Astrocyte (in vitro differentiated cells and primary cell): ENCODE measurements at regions not wholly inside any gene's neighbourhood (a gene's known extent, or its start where the extent isn't known, plus 50 kb on each side); places are given as distances from the start of the nearest gene placed in this dataset.

Experiments
- DNase-seq: peaks from one replicate; pipeline ENCODE4 v3.0.0-alpha.2; 2010; ENCODE audit warnings: low read depth
- FAIRE-seq: peaks from 2 replicates; lab custom pipeline; 2011; peaks lifted over from hg19 to GRCh38; lab: Jason Lieb, UNC
- H2AFZ ChIP-seq: 2 replicates; pipeline ENCODE4 v1.6.0; 2012; ENCODE audit warnings: low read depth, low read length, inconsistent platforms
- H3K27ac ChIP-seq: 2 replicates; pipeline ENCODE4 v1.5.1; 2011; ENCODE audit warnings: low read depth, low read length, inconsistent platforms
- H3K27me3 ChIP-seq: 2 replicates; pipeline ENCODE4 v1.6.0; 2011; ENCODE audit warnings: low read length, inconsistent platforms; ENCODE audit not compliant: insufficient read depth
- H3K36me3 ChIP-seq: 2 replicates; pipeline ENCODE4 v1.5.1; 2011; ENCODE audit warnings: low read length, inconsistent platforms; ENCODE audit not compliant: insufficient read depth
- H3K4me1 ChIP-seq: 2 replicates; pipeline ENCODE4 v1.5.1; 2011; ENCODE audit warnings: low read length, inconsistent platforms; ENCODE audit not compliant: insufficient read depth
- H3K4me2 ChIP-seq: 2 replicates; pipeline ENCODE4 v1.6.0; 2012; ENCODE audit warnings: low read length, inconsistent platforms
- H3K4me3 ChIP-seq: 2 replicates; pipeline ENCODE4 v1.5.1; 2011; ENCODE audit warnings: low read depth, mild to moderate bottlenecking, low read length, inconsistent platforms; ENCODE audit not compliant: insufficient read depth
- H3K79me2 ChIP-seq: 2 replicates; pipeline ENCODE4 v1.6.0; 2012; ENCODE audit warnings: mild to moderate bottlenecking, low read length, inconsistent platforms; ENCODE audit not compliant: insufficient read depth
- H3K9ac ChIP-seq: 2 replicates; pipeline ENCODE4 v1.6.0; 2012; ENCODE audit warnings: mild to moderate bottlenecking, low read length, inconsistent platforms
- H3K9me3 ChIP-seq: 2 replicates; pipeline ENCODE4 v1.5.1; 2012; ENCODE audit warnings: low read depth, mild to moderate bottlenecking, low read length, inconsistent platforms; ENCODE audit not compliant: insufficient read depth
- H4K20me1 ChIP-seq: 2 replicates; pipeline ENCODE4 v1.6.0; 2012; ENCODE audit warnings: low read length, inconsistent platforms; ENCODE audit not compliant: insufficient read depth
- H3K27ac Mint-ChIP-seq: one replicate; pipeline ENCODE4 v1.8.0; 2021; ENCODE audit warnings: mild to moderate bottlenecking, mixed read lengths; ENCODE audit not compliant: unreplicated experiment
- H3K27me3 Mint-ChIP-seq: one replicate; pipeline ENCODE4 v1.8.0; 2021; ENCODE audit warnings: low read depth, mixed read lengths; ENCODE audit not compliant: unreplicated experiment
- H3K36me3 Mint-ChIP-seq: one replicate; pipeline ENCODE4 v1.8.0; 2021; ENCODE audit warnings: low read depth, mixed read lengths; ENCODE audit not compliant: unreplicated experiment
- H3K4me1 Mint-ChIP-seq: one replicate; pipeline ENCODE4 v1.8.0; 2021; ENCODE audit warnings: low read depth, mixed read lengths; ENCODE audit not compliant: unreplicated experiment
- H3K4me3 Mint-ChIP-seq: one replicate; pipeline ENCODE4 v1.8.0; 2021; ENCODE audit warnings: mild to moderate bottlenecking, moderate library complexity, mixed read lengths; ENCODE audit not compliant: unreplicated experiment
- H3K9me3 Mint-ChIP-seq: one replicate; pipeline ENCODE4 v1.8.0; 2021; ENCODE audit warnings: mild to moderate bottlenecking, mixed read lengths; ENCODE audit not compliant: unreplicated experiment
- EZH2 ChIP-seq: IDR thresholded peaks from 2 replicates; pipeline ENCODE4 v1.6.1; 2012; ENCODE audit warnings: mild to moderate bottlenecking, low read length, inconsistent platforms; ENCODE audit not compliant: insufficient read depth
- TF ChIP-seq, protein P1 (sequence below): IDR thresholded peaks from 2 replicates; pipeline ENCODE4 v1.5.1; 2011; ENCODE audit warnings: low read depth, mild to moderate bottlenecking, inconsistent platforms, low read length, moderate library complexity; ENCODE audit not compliant: insufficient read depth

DNA sequence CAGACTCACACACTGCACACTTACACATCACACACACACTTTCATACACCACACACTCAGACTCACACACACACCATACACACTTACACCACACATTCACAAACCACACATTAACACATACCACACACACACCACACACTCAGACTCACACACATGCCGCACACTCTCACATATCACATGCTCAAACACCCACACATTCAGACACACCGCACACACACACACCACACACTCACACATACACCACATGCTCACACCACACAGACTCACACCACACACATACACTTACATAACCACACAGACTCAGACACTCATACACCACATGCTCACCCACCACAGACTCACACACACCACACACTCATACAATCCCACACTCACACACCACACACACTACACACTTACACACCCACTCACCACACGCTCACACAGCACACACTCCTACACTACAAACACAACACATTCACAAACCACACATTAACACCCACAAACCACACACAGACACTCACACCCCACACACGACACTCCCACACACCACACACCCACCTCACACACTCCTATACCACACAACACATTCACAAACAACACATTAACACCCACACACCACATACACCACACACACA is 125.4 kb downstream of the EVX1 start:
- Histone ChIP-seq H3K27me3 (peaks cover 3% of the 10 kb centered on the region), H3K27ac (no peak overlapping the region), H3K4me1 (no peaks in the 10 kb centered on the region), H3K4me2 (no peak overlapping the region), H3K4me3 (no peak overlapping the region), H2AFZ (no peak overlapping the region), H3K79me2 (no peaks in the 10 kb centered on the region), H4K20me1 (no peaks in the 10 kb centered on the region), H3K9ac (no peak overlapping the region), H3K9me3 (no peaks in the 10 kb centered on the region), H3K36me3 (no peaks in the 10 kb centered on the region)
- H3K4me3 Mint-ChIP-seq, result no peak overlapping the region
- FAIRE-seq, result no peak
- H3K4me1 Mint-ChIP-seq, result peaks cover 1% of the 10 kb centered on the region
- DNase-seq, result no peak
- H3K27ac Mint-ChIP-seq, result no peak overlapping the region
- H3K9me3 Mint-ChIP-seq, result peaks cover 3% of the 10 kb centered on the region
- no peak for TF ChIP-seq EZH2
- TF ChIP-seq, protein P1, sequence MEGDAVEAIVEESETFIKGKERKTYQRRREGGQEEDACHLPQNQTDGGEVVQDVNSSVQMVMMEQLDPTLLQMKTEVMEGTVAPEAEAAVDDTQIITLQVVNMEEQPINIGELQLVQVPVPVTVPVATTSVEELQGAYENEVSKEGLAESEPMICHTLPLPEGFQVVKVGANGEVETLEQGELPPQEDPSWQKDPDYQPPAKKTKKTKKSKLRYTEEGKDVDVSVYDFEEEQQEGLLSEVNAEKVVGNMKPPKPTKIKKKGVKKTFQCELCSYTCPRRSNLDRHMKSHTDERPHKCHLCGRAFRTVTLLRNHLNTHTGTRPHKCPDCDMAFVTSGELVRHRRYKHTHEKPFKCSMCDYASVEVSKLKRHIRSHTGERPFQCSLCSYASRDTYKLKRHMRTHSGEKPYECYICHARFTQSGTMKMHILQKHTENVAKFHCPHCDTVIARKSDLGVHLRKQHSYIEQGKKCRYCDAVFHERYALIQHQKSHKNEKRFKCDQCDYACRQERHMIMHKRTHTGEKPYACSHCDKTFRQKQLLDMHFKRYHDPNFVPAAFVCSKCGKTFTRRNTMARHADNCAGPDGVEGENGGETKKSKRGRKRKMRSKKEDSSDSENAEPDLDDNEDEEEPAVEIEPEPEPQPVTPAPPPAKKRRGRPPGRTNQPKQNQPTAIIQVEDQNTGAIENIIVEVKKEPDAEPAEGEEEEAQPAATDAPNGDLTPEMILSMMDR, result no peak
- H3K36me3 Mint-ChIP-seq, result no peaks in the 10 kb centered on the region
- H3K27me3 Mint-ChIP-seq, result peaks cover 14% of the 10 kb centered on the region

DNA sequence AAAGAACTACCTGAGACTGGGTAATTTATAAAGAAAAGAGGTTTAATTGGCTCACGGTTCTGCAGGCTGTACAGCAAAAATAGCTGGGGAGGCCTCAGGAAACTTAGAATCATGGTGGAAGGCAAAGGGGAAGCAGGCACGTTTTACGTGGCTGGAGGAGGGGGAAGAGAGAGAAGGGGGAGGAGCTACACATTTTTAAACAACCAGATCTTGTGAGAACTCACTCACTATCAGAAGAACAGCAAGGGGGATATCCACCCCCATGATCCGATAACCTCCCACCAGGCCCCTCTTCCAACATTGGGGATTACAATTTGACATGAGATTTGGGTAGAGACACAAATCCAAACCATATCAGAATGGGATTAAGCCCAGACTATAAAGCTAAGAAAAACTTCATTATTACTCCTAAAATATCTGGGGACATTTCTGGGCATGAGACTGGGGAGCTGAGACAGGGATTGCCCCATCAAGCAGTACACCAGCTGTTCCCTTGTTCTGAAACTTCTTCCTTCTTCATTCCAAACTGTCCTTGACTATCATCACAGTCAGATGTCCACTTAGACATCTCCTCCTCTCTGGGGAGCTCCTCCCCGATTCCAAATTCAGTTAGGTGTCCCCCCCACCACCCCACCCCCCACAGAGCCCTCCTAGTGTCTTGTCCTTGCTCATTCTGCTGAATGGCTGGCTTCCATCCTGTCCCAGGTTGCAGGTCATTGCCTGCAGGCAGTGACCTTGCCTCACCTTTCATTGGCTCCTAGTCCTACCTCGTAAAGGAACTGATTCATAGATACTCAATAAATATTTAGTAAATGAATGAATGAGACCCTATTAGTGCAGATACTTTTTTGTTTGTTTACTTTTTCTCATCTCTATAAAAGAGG is 132.6 kb downstream of the EVX1 start:
- no peak for DNase-seq
- Histone ChIP-seq H3K4me3 (no peak overlapping the region), H3K9ac (no peak overlapping the region), H3K36me3 (no peaks in the 10 kb centered on the region), H4K20me1 (no peaks in the 10 kb centered on the region), H3K4me1 (no peaks in the 10 kb centered on the region), H3K27me3 (peaks cover 6% of the 10 kb centered on the region), H3K79me2 (no peaks in the 10 kb centered on the region), H3K4me2 (no peak overlapping the region), H3K9me3 (no peaks in the 10 kb centered on the region), H2AFZ (no peak overlapping the region), H3K27ac (no peak overlapping the region)
- peaks cover 3% of the 10 kb centered on the region for H3K9me3 Mint-ChIP-seq
- peaks cover 46% of the 10 kb centered on the region for H3K27me3 Mint-ChIP-seq
- no peak overlapping the region for H3K27ac Mint-ChIP-seq
- H3K4me3 Mint-ChIP-seq, result no peak overlapping the region
- FAIRE-seq, result no peak
- H3K36me3 Mint-ChIP-seq, result no peaks in the 10 kb centered on the region
- no peaks in the 10 kb centered on the region for H3K4me1 Mint-ChIP-seq
- no peak for TF ChIP-seq EZH2
- TF ChIP-seq, protein P1, result no peak

DNA sequence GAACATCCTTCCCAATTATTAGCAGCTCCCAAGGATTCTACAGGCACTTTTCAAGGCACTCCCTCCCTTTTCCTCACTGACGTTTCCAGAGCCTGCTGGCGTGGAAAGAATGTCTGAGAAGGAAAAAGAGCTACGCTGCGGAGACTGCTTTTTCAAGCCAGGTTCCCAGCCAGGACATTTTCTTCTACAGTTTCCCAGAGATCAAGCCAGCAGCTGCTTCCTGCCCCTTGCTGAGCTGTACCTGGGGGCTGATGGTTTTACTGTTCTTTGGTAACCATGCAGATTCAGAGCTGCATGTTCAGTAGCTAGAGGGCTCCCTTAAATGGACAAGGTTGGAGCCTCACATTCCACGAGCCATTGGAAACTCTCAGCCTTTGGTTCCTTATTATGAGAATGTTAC is 133.4 kb downstream of the EVX1 start:
- H3K4me1 ChIP-seq, result no peaks in the 10 kb centered on the region
- H2AFZ ChIP-seq, result no peak overlapping the region
- no peak overlapping the region for H3K9ac ChIP-seq
- Mint-ChIP-seq H3K9me3 (peaks cover 3% of the 10 kb centered on the region), H3K27me3 (peaks cover 50% of the 10 kb centered on the region), H3K4me1 (no peaks in the 10 kb centered on the region), H3K4me3 (no peak overlapping the region), H3K27ac (no peak overlapping the region), H3K36me3 (no peaks in the 10 kb centered on the region)
- H3K79me2 ChIP-seq, result no peaks in the 10 kb centered on the region
- FAIRE-seq (no peak), DNase-seq (no peak)
- H3K27me3 ChIP-seq, result peaks cover 6% of the 10 kb centered on the region
- no peak overlapping the region for H3K4me3 ChIP-seq
- no peak overlapping the region for H3K4me2 ChIP-seq
- no peak overlapping the region for H3K27ac ChIP-seq
- H3K36me3 ChIP-seq, result no peaks in the 10 kb centered on the region
- H3K9me3 ChIP-seq, result no peaks in the 10 kb centered on the region
- TF ChIP-seq, protein P1, result no peak
- no peak for TF ChIP-seq EZH2
- no peaks in the 10 kb centered on the region for H4K20me1 ChIP-seq
